CD4-positive, alpha-beta T cell (primary cell): ENCODE measurements at regions not wholly inside any gene's neighbourhood (a gene's known extent, or its start where the extent isn't known, plus 50 kb on each side); places are given as distances from the start of the nearest gene placed in this dataset.

Experiments
- ATAC-seq: fragments of 200-7000 bp; cut with Tn5 transposase; one replicate; pipeline ENCODE4 v1.10.0; 2022; ENCODE audit warnings: mild to moderate bottlenecking; ENCODE audit not compliant: poor library complexity
- CTCF ChIA-PET: fragments of 350-600 bp; sonication (Branson Sonifier 250); formaldehyde crosslinking; loops from one replicate; lab custom pipeline; 2021; ENCODE audit warnings: antibody characterized with exemption, inconsistent platforms; lab: Charles Lee
- POLR2A ChIA-PET: fragments of 350-600 bp; sonication (Branson Sonifier 250); formaldehyde crosslinking; loops from one replicate; lab custom pipeline; 2021; ENCODE audit warnings: antibody characterized with exemption, inconsistent platforms; lab: Charles Lee
- DNase-seq, 14 experiments: peaks; one replicate each; pipeline ENCODE4 v3.0.0-alpha.2; 2013 to 2020; ENCODE audit warnings: mixed read lengths in 2 of 14
- H3K27ac ChIP-seq, 2 donors: one replicate each; pipeline versions ENCODE4 v1.5.1 to v1.7.0; 2013; ENCODE audit warnings: low read length in 2 of 2, low read depth in 1 of 2, mild to moderate bottlenecking in 1 of 2
- H3K27me3 ChIP-seq, 2 experiments: 1 replicate in 1 of 2; 2 replicates in 1 of 2; pipeline versions ENCODE4 v1.6.1 to v1.7.0; 2013; ENCODE audit warnings: low read length in 2 of 2, control low read depth in 1 of 2, mild to moderate bottlenecking in 1 of 2, moderate library complexity in 1 of 2; ENCODE audit not compliant: insufficient read depth in 2 of 2, control insufficient read depth in 1 of 2
- H3K36me3 ChIP-seq: one replicate; pipeline ENCODE4 v1.6.1; 2013; ENCODE audit warnings: low read length, control low read depth; ENCODE audit not compliant: insufficient read depth
- H3K4me1 ChIP-seq: one replicate; pipeline ENCODE4 v1.6.1; 2013; ENCODE audit warnings: low read length, control low read depth; ENCODE audit not compliant: insufficient read depth
- H3K4me3 ChIP-seq: one replicate; pipeline ENCODE4 v1.5.1; 2013; ENCODE audit warnings: mild to moderate bottlenecking, low read length, moderate library complexity
- H3K9me3 ChIP-seq, 2 experiments: 1 replicate in 1 of 2; 2 replicates in 1 of 2; pipeline versions ENCODE4 v1.6.1 to v1.7.0; 2013; ENCODE audit warnings: low read length in 2 of 2, mild to moderate bottlenecking in 2 of 2, control low read depth in 1 of 2, moderate library complexity in 1 of 2; ENCODE audit not compliant: control insufficient read depth in 1 of 2, insufficient read depth in 1 of 2
- H3K27ac Mint-ChIP-seq: one replicate; pipeline ENCODE4 v1.8.0; 2020; ENCODE audit warnings: mixed read lengths
- H3K27me3 Mint-ChIP-seq: one replicate; pipeline ENCODE4 v1.8.0; 2021; ENCODE audit warnings: mixed read lengths
- H3K36me3 Mint-ChIP-seq: one replicate; pipeline ENCODE4 v1.8.0; 2021; ENCODE audit warnings: low read depth, mixed read lengths
- H3K4me1 Mint-ChIP-seq: one replicate; pipeline ENCODE4 v1.8.0; 2021; ENCODE audit warnings: low read depth, mixed read lengths
- H3K4me3 Mint-ChIP-seq: one replicate; pipeline ENCODE4 v1.8.0; 2020; ENCODE audit warnings: mild to moderate bottlenecking, mixed read lengths
- H3K9me3 Mint-ChIP-seq: one replicate; pipeline ENCODE4 v1.8.0; 2020; ENCODE audit warnings: mixed read lengths
- CTCF ChIP-seq: fragments of 200-600 bp; IDR thresholded peaks from one replicate; pipeline ENCODE4 v1.8.0; 2022; ENCODE audit warnings: antibody characterized with exemption, mild to moderate bottlenecking
- intact Hi-C, 2 experiments: fragments of 100-400 bp; cut with DNase I in 1 of 2; cut with micrococcal nuclease in 1 of 2; formaldehyde crosslinking; loops; one replicate each; pipeline versions ENCODE4 v1.15.1 to v1.9.0; 2023 to 2025; cut with DNase I, micrococcal nuclease

DNA sequence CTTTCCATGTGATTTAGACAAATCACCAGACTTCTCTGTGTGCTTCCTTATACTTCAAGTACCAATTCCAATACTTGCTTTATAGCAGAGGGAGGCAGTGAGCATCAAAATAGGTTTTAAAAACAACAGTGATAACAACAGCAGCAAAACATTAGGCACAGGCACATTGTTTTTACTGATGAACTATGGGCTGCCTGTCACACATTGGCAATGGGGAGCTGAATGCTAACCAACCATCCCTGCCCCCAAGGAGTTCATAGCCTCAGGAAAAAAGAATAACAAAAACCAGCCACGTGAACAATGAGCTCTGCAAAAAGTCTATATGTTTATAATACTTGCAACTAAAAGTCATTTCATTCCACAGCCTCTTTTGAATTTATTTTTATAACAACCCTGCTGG is 287.9 kb upstream of the TRIB2 start:
- POLR2A ChIA-PET: no interaction called here
- CTCF ChIA-PET: no interaction called here
- Mint-ChIP-seq H3K4me1 (peaks cover 46% of the 10 kb centered on the region), H3K27ac (peak overlapping the region; percentile 81), H3K36me3 (no peaks in the 10 kb centered on the region), H3K9me3 (no peaks in the 10 kb centered on the region), H3K27me3 (no peaks in the 10 kb centered on the region), H3K4me3 (peak overlapping the region; percentile 9)
- H3K27ac ChIP-seq: no peak overlapping the region
- H3K27me3 ChIP-seq: no peaks in the 10 kb centered on the region
- peaks cover 11% of the 10 kb centered on the region for H3K4me1 ChIP-seq
- H3K4me3 ChIP-seq: no peak overlapping the region
- H3K9me3 ChIP-seq: no peaks in the 10 kb centered on the region
- H3K36me3 ChIP-seq: no peaks in the 10 kb centered on the region
- intact Hi-C loops: no loop called here
- ATAC-seq: no peak
- no peak for TF ChIP-seq CTCF
- no peak for DNase-seq

DNA sequence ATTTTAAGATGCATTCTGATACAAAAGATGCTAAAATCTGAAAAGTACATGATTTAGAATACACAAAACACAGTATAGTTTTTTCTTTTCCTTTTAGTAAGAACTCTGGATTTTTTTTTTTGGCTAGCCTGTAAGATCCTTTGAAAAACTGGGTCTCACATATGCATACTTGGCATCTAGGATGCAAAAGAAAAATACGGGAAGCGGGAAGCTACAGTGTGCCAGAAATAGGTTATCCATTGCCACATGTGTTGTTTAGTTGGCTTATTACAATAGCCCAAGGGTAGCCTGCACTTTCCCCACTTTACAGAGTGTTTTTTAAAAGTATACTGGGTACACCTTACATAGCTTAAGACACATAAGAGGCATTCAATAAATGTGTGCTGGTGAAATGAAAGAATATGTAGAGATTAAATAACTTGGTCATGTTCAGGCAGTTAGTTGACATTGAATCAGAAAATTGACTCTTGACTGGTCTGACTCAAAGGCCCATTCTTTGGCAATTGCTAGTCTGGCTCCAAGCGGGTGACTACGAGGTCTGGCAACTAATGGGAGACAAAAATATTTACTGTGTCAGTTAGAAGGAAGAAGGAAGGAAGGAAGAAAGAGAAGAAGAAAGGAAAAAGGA is 286.8 kb upstream of the TRIB2 start:
- no peak overlapping the region for H3K4me3 ChIP-seq
- Mint-ChIP-seq H3K4me1 (peaks cover 49% of the 10 kb centered on the region), H3K27ac (peak overlapping the region; percentile 81), H3K9me3 (no peaks in the 10 kb centered on the region), H3K36me3 (no peaks in the 10 kb centered on the region), H3K27me3 (no peaks in the 10 kb centered on the region), H3K4me3 (peak overlapping the region; percentile 50)
- no peak overlapping the region for H3K27ac ChIP-seq
- ChIA-PET CTCF (no interaction called here), POLR2A (interaction anchor here (1.0 kb wide), 1 partner anchor 286 kb away, joined by 3 read pairs; no protein-coding TSS in a partner anchor)
- H3K9me3 ChIP-seq: no peaks in the 10 kb centered on the region
- intact Hi-C loops: no loop called here
- no peak for TF ChIP-seq CTCF
- no peak for DNase-seq
- ATAC-seq: no peak
- H3K27me3 ChIP-seq: no peaks in the 10 kb centered on the region
- H3K36me3 ChIP-seq: no peaks in the 10 kb centered on the region
- H3K4me1 ChIP-seq: peaks cover 17% of the 10 kb centered on the region

- POLR2A ChIA-PET: interaction anchor here (1.0 kb wide), 1 partner anchor 286 kb away, joined by 3 read pairs; no protein-coding TSS in a partner anchor
- peak overlapping the region; percentile 81 for H3K27ac Mint-ChIP-seq
- intact Hi-C loops: no loop called here
Measured at GRCh38 chr2:12430407-12431133, 286.2 kb upstream of the TRIB2 start.

More at GRCh38 chr2:12430407-12431133, 286.2 kb upstream of the TRIB2 start:
- H3K27ac ChIP-seq: peak overlapping the region in 1 of 2 donors; percentile 0
- Mint-ChIP-seq H3K36me3 (no peaks in the 10 kb centered on the region), H3K4me1 (peaks cover 53% of the 10 kb centered on the region), H3K4me3 (peak overlapping the region; percentile 57), H3K27me3 (no peaks in the 10 kb centered on the region), H3K9me3 (no peaks in the 10 kb centered on the region)
- no peaks in the 10 kb centered on the region for H3K27me3 ChIP-seq
- peak overlapping the region; percentile 22 for H3K4me3 ChIP-seq
- peaks cover 17% of the 10 kb centered on the region for H3K4me1 ChIP-seq
- TF ChIP-seq CTCF: no peak
- peak; percentile 63 for ATAC-seq
- H3K9me3 ChIP-seq: no peaks in the 10 kb centered on the region
- peak in 4 of 14 experiments; percentile 34 to 57 (median 51) for DNase-seq
- CTCF ChIA-PET: interaction anchor here (0.7 kb wide), 1 partner anchor 102 kb away, joined by 3 read pairs; no protein-coding TSS in a partner anchor
- H3K36me3 ChIP-seq: no peaks in the 10 kb centered on the region
